ENCODE measurements at regions not wholly inside any gene's neighbourhood (a gene's known extent, or its start where the extent isn't known, plus 50 kb on each side); places are given as distances from the start of the nearest gene placed in this dataset.

DNA sequence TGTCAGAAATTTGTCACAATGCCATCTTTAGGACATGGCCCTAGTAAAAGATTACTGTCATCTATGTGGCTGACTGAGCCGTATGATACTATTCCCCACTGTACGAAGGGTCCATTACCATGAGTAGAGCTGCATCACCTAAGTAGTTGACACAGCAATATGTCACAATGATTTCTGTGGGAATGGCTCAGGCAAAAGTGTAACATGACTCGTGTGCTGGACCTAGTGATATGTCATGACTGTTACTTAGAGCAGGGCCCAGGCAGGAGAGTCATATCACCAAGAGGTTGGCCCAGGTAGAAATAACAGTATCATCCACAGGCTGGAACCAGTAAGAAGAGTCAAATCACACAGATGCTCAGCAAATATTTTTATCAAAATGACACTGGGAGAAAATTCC lies 1051.8 kb upstream of the AMELY start:
- no peak for DNase-seq (ENCODE audit: extremely low read depth, low read depth)
- TF ChIP-seq CTCF (IDR thresholded peaks at IDR 0.05; ENCODE audit: low read depth, low read length, missing control alignments), result no peak
- no peak overlapping the region for H3K4me3 ChIP-seq (replicated peaks; ENCODE audit: low read depth, low read length)

- DNase-seq (ENCODE audit: extremely low read depth, low read depth), result no peak
- H3K4me3 ChIP-seq (replicated peaks; ENCODE audit: low read depth, low read length), result no peak overlapping the region
- TF ChIP-seq CTCF (IDR thresholded peaks at IDR 0.05; ENCODE audit: low read depth, low read length, missing control alignments), result no peak
These were observed 1050.8 kb upstream of the AMELY start for GRCh38 chrY:7962350-7962749.

DNA sequence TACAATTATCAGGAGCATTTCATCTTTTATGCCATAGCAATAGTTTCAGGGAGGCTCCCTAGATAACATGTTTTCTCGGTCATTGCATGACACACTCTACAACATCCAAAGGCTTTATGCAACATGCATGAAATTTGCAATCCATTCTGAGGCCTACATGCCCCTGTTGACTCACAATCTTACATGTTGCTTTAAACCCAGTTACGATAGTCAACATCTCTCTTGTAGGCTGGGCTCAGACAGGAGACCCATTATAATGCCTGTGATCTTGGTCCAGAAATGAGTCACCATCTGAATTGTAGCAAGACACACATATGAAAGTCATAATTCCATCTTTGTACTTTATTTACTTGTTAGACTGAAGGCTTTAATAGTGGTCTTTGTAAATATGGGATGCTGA lies 1050.3 kb upstream of the AMELY start:
- TF ChIP-seq CTCF (IDR thresholded peaks at IDR 0.05; ENCODE audit: low read depth, low read length, missing control alignments), result no peak
- no peak for DNase-seq (ENCODE audit: extremely low read depth, low read depth)
- no peak overlapping the region for H3K4me3 ChIP-seq (replicated peaks; ENCODE audit: low read depth, low read length)

DNA sequence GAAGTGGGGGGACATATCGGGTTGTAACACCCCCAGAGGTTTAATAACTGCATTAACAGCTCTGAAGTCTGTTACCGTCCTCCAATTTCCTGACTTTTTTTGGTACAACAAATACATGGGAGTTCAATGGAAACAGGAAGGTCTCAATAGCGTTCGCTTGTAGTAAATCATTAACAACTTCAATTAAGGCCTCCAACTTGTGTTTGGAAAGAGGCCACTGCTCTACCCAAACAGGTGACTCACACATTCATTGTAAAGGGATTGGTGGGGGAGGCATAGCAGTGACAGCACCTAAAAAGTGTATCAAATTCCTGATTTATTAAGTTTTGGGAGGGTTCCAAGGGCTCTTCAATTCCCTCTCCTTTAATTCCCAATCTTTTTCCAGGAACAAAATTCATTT lies 1046.2 kb upstream of the AMELY start:
- DNase-seq (ENCODE audit: extremely low read depth, low read depth), result no peak
- no peak for TF ChIP-seq CTCF (IDR thresholded peaks at IDR 0.05; ENCODE audit: low read depth, low read length, missing control alignments)

DNA sequence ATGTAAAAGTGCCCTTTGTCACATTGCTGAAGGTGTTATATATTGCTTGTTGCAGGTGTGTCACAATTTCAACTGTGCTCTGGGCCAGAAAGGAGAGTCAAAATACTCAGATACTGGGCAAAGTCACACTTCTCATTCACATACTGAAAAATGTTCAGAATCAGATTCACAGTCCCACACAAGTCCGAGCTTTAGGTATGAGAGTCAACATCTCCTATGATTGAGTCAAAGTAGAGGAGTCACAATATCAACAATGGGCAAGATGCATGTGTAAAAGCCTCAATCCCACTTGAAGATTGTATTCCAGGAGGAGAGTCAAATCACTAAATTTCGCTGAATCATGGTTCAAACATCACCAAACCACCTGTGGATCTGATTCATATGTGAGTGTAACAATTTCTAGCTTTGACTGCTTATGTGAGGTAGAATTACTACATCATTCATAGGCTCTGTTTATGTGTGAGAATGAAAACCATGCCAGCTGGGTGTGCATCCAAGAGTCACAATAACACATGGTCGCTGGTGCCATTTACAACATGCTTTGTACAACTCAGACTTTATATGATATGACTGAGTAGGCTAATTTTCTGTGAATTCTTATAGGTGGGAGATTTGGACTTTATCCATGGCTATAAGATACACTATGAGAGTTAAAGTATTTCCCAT lies 1039.8 kb upstream of the AMELY start:
- H3K4me3 ChIP-seq (replicated peaks; ENCODE audit: low read depth, low read length), result no peak overlapping the region
- no peak for TF ChIP-seq CTCF (IDR thresholded peaks at IDR 0.05; ENCODE audit: low read depth, low read length, missing control alignments)
- DNase-seq (ENCODE audit: extremely low read depth, low read depth), result no peak

More for the DNA sequence above, 1046.2 kb upstream of the AMELY start:
- no peak overlapping the region for H3K4me3 ChIP-seq (replicated peaks; ENCODE audit: low read depth, low read length)

GRCh38 chrY:7944135-7944534 lies 1032.6 kb upstream of the AMELY start:
- H3K4me3 ChIP-seq (replicated peaks; ENCODE audit: low read depth, low read length), result no peak overlapping the region
- DNase-seq (ENCODE audit: extremely low read depth, low read depth), result no peak
- TF ChIP-seq CTCF (IDR thresholded peaks at IDR 0.05; ENCODE audit: low read depth, low read length, missing control alignments), result no peak

- DNase-seq (ENCODE audit: extremely low read depth, low read depth), result no peak
- TF ChIP-seq CTCF (IDR thresholded peaks at IDR 0.05; ENCODE audit: low read depth, low read length, missing control alignments), result no peak
- H3K4me3 ChIP-seq (replicated peaks; ENCODE audit: low read depth, low read length), result no peak overlapping the region
These were observed 1031.2 kb upstream of the AMELY start for GRCh38 chrY:7942711-7943110.

Measured in HFF-Myc (cell line).